Central memory CD4-positive, alpha-beta T cell (primary cell): ENCODE measurements at regions not wholly inside any gene's neighbourhood (a gene's known extent, or its start where the extent isn't known, plus 50 kb on each side); places are given as distances from the start of the nearest gene placed in this dataset.
"Not testable (repeated sequence)": the region's sequence is repeated elsewhere in the genome, so short reads cannot be mapped to it uniquely, and the experiment has no call there.

Source experiments
- DNase-seq: peaks from one replicate; pipeline ENCODE4 v3.0.0; 2022

GRCh38 chr20:12512755-12513154, 496.0 kb upstream of the SPTLC3 start:
- DNase-seq: no peak

- DNase-seq: no peak
Observed at GRCh38 chr20:12528104-12528503, 480.7 kb upstream of the SPTLC3 start.

- DNase-seq: no peak
Observed at GRCh38 chr20:12528591-12529041, 480.2 kb upstream of the SPTLC3 start.

GRCh38 chr20:12531626-12532025, 477.1 kb upstream of the SPTLC3 start:
- DNase-seq: no peak

GRCh38 chr20:12535316-12535715, 473.5 kb upstream of the SPTLC3 start:
- no peak for DNase-seq

- DNase-seq: no peak
Observed at GRCh38 chr20:12535770-12536169, 473.0 kb upstream of the SPTLC3 start.

- DNase-seq: no peak
Observed at GRCh38 chr20:12554426-12554825, 454.3 kb upstream of the SPTLC3 start.

- no peak for DNase-seq
Observed at GRCh38 chr20:12555369-12555768, 453.4 kb upstream of the SPTLC3 start.

GRCh38 chr20:12555849-12556248, 452.9 kb upstream of the SPTLC3 start:
- DNase-seq: not testable (repeated sequence)

- no peak for DNase-seq
Observed at GRCh38 chr20:12557224-12557623, 451.5 kb upstream of the SPTLC3 start.

- no peak for DNase-seq
Observed at GRCh38 chr20:12564979-12565378, 443.8 kb upstream of the SPTLC3 start.

- DNase-seq: no peak
Observed at GRCh38 chr20:12566596-12566995, 442.2 kb upstream of the SPTLC3 start.

- no peak for DNase-seq
Observed at GRCh38 chr20:12570371-12570770, 438.4 kb upstream of the SPTLC3 start.

- no peak for DNase-seq
Observed at GRCh38 chr20:12573442-12573841, 435.3 kb upstream of the SPTLC3 start.

- DNase-seq: no peak
Observed at GRCh38 chr20:12575352-12576095, 433.2 kb upstream of the SPTLC3 start.

- no peak for DNase-seq
Observed at GRCh38 chr20:12577213-12577612, 431.6 kb upstream of the SPTLC3 start.

- no peak for DNase-seq
Observed at GRCh38 chr20:12581644-12582289, 427.0 kb upstream of the SPTLC3 start.

GRCh38 chr20:12582710-12583109, 426.1 kb upstream of the SPTLC3 start:
- DNase-seq: not testable (repeated sequence)

- DNase-seq: no peak
Observed at GRCh38 chr20:12591949-12592470, 416.8 kb upstream of the SPTLC3 start.

GRCh38 chr20:12592756-12593155, 416.0 kb upstream of the SPTLC3 start:
- DNase-seq: no peak

- DNase-seq: no peak
Observed at GRCh38 chr20:12593342-12593873, 415.4 kb upstream of the SPTLC3 start.

GRCh38 chr20:12594410-12595088, 414.2 kb upstream of the SPTLC3 start:
- no peak for DNase-seq

- DNase-seq: no peak
Observed at GRCh38 chr20:12595841-12596240, 412.9 kb upstream of the SPTLC3 start.
